ENCODE measurements at regions not wholly inside any gene's neighbourhood (a gene's known extent, or its start where the extent isn't known, plus 50 kb on each side); places are given as distances from the start of the nearest gene placed in this dataset.

DNA sequence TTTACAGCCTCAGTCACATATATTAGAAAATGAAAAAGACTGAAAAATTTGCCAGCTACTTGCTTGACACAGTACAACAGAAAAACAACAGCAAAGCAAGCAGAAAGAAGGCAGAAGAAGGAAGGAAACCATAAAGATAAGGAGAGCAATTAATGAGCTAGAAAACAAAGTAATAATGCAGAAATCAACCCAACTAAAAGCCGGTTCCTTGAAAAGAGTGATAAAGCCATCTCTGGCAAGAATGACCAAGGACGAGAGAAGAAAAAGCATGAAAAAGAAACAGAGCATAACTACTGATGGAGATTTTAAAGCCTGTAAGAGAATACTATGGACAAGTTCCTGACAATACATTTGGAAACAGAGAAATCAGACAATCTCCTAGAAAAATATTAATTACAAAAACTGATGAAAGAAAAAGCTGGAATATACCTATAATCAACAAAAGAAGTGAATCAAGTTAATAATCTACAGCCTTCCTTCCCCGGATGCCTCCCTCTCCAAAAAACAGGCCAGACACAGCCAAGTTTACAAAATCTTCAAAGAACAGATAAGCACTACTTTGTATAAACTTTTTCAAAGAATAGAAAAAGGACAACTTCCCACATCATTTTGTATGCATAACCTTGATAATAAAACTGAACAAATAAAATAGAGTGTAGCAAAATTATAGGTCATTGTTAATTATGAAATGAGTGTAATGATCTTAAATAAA is 204.0 kb downstream of the BAMBI start:
- H3K27me3 Mint-ChIP-seq (ENCODE audit: low read depth) = no peaks in the 10 kb centered on the region
- H3K4me3 Mint-ChIP-seq (ENCODE audit: unreplicated experiment) = no peak overlapping the region
- no peaks in the 10 kb centered on the region for H3K9me3 Mint-ChIP-seq (ENCODE audit: low read depth)
- no peaks in the 10 kb centered on the region for H3K36me3 Mint-ChIP-seq (ENCODE audit: low read depth)
- H3K4me1 Mint-ChIP-seq (ENCODE audit: low read depth) = peaks cover 12% of the 10 kb centered on the region
- no peak overlapping the region for H3K27ac Mint-ChIP-seq (ENCODE audit: unreplicated experiment)
- TF ChIP-seq, protein P1, sequence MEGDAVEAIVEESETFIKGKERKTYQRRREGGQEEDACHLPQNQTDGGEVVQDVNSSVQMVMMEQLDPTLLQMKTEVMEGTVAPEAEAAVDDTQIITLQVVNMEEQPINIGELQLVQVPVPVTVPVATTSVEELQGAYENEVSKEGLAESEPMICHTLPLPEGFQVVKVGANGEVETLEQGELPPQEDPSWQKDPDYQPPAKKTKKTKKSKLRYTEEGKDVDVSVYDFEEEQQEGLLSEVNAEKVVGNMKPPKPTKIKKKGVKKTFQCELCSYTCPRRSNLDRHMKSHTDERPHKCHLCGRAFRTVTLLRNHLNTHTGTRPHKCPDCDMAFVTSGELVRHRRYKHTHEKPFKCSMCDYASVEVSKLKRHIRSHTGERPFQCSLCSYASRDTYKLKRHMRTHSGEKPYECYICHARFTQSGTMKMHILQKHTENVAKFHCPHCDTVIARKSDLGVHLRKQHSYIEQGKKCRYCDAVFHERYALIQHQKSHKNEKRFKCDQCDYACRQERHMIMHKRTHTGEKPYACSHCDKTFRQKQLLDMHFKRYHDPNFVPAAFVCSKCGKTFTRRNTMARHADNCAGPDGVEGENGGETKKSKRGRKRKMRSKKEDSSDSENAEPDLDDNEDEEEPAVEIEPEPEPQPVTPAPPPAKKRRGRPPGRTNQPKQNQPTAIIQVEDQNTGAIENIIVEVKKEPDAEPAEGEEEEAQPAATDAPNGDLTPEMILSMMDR (IDR thresholded peaks at IDR 0.05) = no peak
- no peak for DNase-seq (ENCODE audit: low spot score)

GRCh38 chr10:28883741-28884423 is 206.6 kb downstream of the BAMBI start:
- H3K27me3 Mint-ChIP-seq (ENCODE audit: low read depth) = no peaks in the 10 kb centered on the region
- H3K36me3 Mint-ChIP-seq (ENCODE audit: low read depth) = no peaks in the 10 kb centered on the region
- no peak for DNase-seq (ENCODE audit: low spot score)
- H3K27ac Mint-ChIP-seq (ENCODE audit: unreplicated experiment) = no peak overlapping the region
- H3K4me1 Mint-ChIP-seq (ENCODE audit: low read depth) = peaks cover 12% of the 10 kb centered on the region
- no peaks in the 10 kb centered on the region for H3K9me3 Mint-ChIP-seq (ENCODE audit: low read depth)
- no peak overlapping the region for H3K4me3 Mint-ChIP-seq (ENCODE audit: unreplicated experiment)
- TF ChIP-seq, protein P1 (IDR thresholded peaks at IDR 0.05) = no peak

DNA sequence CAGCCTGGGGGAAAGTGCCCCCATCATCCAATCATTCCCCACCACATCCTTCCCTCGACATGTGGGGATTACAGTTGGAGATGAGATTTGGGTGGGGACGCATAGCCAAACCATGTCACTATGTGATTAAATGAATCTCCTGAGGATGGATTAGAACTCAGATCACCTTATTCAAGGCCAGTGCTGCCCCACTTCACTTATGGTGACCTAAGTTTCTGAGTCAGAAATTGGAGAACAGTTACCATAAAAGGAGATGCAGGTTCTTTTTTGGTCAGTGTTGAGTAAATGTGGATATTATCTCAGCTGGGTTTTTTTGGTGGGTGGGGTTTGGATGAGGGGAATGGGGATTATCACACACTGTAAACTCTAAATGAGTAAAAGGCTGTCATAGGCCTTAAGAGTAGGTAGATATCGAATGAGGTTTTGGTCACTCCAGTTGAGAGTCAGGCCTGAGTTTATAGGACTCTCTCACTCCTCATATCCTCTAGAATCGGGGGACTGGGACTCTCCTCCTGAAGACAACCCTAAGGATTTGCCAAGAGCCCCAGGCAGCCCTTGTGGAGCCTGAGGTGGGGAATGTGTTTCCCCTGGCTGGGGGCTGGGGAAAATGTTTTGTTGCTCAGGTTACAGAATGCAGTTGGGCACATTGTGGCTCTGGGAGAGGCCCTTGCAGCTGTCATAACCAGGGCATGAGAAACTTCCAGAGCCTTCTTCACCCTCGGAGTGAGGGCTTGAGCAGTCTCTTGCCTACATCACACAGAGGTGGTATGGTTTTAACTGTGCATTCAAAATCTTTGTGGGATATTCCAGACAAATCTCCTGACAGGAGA is 213.0 kb downstream of the BAMBI start:
- Mint-ChIP-seq H3K27me3 (ENCODE audit: low read depth) (no peaks in the 10 kb centered on the region), H3K36me3 (ENCODE audit: low read depth) (no peaks in the 10 kb centered on the region), H3K27ac (ENCODE audit: unreplicated experiment) (no peak overlapping the region), H3K9me3 (ENCODE audit: low read depth) (no peaks in the 10 kb centered on the region), H3K4me1 (ENCODE audit: low read depth) (peaks cover 10% of the 10 kb centered on the region), H3K4me3 (ENCODE audit: unreplicated experiment) (no peak overlapping the region)
- TF ChIP-seq, protein P1 (IDR thresholded peaks at IDR 0.05) = no peak
- DNase-seq (ENCODE audit: low spot score) = no peak

DNA sequence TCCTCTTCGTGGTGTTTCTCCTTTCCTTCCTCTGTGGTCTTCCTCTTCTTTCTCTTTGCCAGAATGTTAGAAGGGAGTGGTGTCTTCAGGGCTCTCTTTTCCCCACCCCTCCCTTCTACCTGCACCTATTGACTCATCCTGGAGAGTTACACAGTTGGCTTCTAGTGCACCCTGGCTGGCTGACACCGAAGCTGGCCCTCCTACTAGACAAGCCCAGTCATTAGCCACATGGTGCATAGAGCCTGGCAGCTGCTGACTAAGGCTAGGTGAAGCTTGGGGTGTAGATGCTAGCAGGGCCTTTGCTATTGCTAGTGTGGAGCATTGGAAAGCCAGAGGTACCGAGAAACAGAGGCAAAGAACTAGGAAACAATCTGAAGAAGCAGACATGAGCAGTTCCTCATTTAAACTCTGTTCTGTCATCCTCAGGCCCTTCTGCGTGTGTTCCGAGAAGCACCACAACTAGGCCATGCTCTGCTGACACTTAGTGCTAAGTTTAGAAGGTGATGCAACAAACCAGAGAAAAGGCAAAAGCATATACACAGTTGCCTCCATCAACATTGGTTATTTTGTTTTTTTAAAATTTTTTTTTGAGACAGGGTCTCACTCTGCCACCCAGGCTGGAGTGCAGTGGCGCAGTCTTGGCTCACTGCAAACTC is 213.9 kb downstream of the BAMBI start:
- no peaks in the 10 kb centered on the region for H3K27me3 Mint-ChIP-seq (ENCODE audit: low read depth)
- no peak for DNase-seq (ENCODE audit: low spot score)
- H3K36me3 Mint-ChIP-seq (ENCODE audit: low read depth) = no peaks in the 10 kb centered on the region
- peaks cover 10% of the 10 kb centered on the region for H3K4me1 Mint-ChIP-seq (ENCODE audit: low read depth)
- H3K27ac Mint-ChIP-seq (ENCODE audit: unreplicated experiment) = no peak overlapping the region
- TF ChIP-seq, protein P1 (IDR thresholded peaks at IDR 0.05) = no peak
- no peaks in the 10 kb centered on the region for H3K9me3 Mint-ChIP-seq (ENCODE audit: low read depth)
- no peak overlapping the region for H3K4me3 Mint-ChIP-seq (ENCODE audit: unreplicated experiment)
